Right lobe of liver (tissue), 4 donors: ENCODE measurements at regions not wholly inside any gene's neighbourhood (a gene's known extent, or its start where the extent isn't known, plus 50 kb on each side); places are given as distances from the start of the nearest gene placed in this dataset.

Experiments used
- CTCF ChIP-seq, 4 donors: fragments of 200-600 bp in 3 of 4; fragments of 450-650 bp in 1 of 4; IDR thresholded peaks; one replicate each; pipeline versions ENCODE4 v1.5.1 to v1.8.0; 2016 to 2022; ENCODE audit warnings: antibody characterized with exemption in 4 of 4, mild to moderate bottlenecking in 2 of 4
- POLR2A ChIP-seq: fragments of 450-650 bp; IDR thresholded peaks from one replicate; pipeline ENCODE4 v1.6.1; 2017; ENCODE audit warnings: antibody characterized with exemption, mild to moderate bottlenecking
- donor health status: DM: no; HTN: no; CAD: no.
- donor health status: DM: no; HTN: no; CAD: no.
- donor health status: DM: no; HTN: yes; CAD: no.

- TF ChIP-seq CTCF (IDR thresholded peaks at IDR 0.05) = no peak
- TF ChIP-seq POLR2A = no peak
Measured at GRCh38 chr18:78199611-78200010, 780.0 kb upstream of the SALL3 start.
